ENCODE measurements at regions not wholly inside any gene's neighbourhood (a gene's known extent, or its start where the extent isn't known, plus 50 kb on each side); places are given as distances from the start of the nearest gene placed in this dataset.

GRCh38 chr20:48482790-48483189, 345.0 kb downstream of the PREX1 start (continued):
- TF ChIP-seq HDGF (IDR thresholded peaks at IDR 0.05) (no peak), FOS (IDR thresholded peaks at IDR 0.05; ENCODE audit: borderline replicate concordance, extremely low read depth, insufficient read length) (no peak), CREB1 (IDR thresholded peaks at IDR 0.05; ENCODE audit: low read depth) (no peak), RFX5 (IDR thresholded peaks at IDR 0.05; ENCODE audit: low read depth, low read length) (no peak), ZSCAN29 (IDR thresholded peaks at IDR 0.05) (no peak), FOXK2 (IDR thresholded peaks at IDR 0.05) (no peak), NRF1 (conservative IDR thresholded peaks at IDR 0.05; ENCODE audit: low read depth, low read length) (no peak), CHD4 (IDR thresholded peaks at IDR 0.05) (no peak), MEF2A (IDR thresholded peaks at IDR 0.05; ENCODE audit: insufficient read depth, low read depth, low read length) (0 out of 2 replicates have a peak, but pooled peaks have one; percentile 20), SREBF1 (IDR thresholded peaks at IDR 0.05; ENCODE audit: low read length) (no peak), ASH2L (IDR thresholded peaks at IDR 0.05; ENCODE audit: borderline replicate concordance, low read depth) (no peak), MXI1 (IDR thresholded peaks at IDR 0.05; ENCODE audit: low read depth, low read length) (no peak), NFIC (IDR thresholded peaks at IDR 0.05; ENCODE audit: low read depth, low read length) (peak; percentile 51; the same call in 1 of the 2 replicates), TCF3 (IDR thresholded peaks at IDR 0.05; ENCODE audit: borderline replicate concordance, insufficient read depth, low read depth, low read length) (no peak), MTA3 (IDR thresholded peaks at IDR 0.05; ENCODE audit: borderline replicate concordance, low read length) (no peak), WRNIP1 (IDR thresholded peaks at IDR 0.05; ENCODE audit: borderline replicate concordance, low read depth, low read length) (no peak), POLR2AphosphoS5 (IDR thresholded peaks at IDR 0.05; ENCODE audit: low read length) (no peak), KDM1A (IDR thresholded peaks at IDR 0.05; ENCODE audit: borderline replicate concordance) (no peak), FOXM1 (IDR thresholded peaks at IDR 0.05; ENCODE audit: low read depth, low read length) (no peak; the same call in 1 of the 2 replicates), IKZF1 (conservative IDR thresholded peaks at IDR 0.05) (peak; percentile 40), NFYA (IDR thresholded peaks at IDR 0.05; ENCODE audit: borderline replicate concordance, low read depth, low read length) (no peak), CHD1 (IDR thresholded peaks at IDR 0.05; ENCODE audit: low read depth, low read length) (no peak), SIX5 (IDR thresholded peaks at IDR 0.05; ENCODE audit: low read depth, low read length, severe bottlenecking) (no peak), NR2C2 (IDR thresholded peaks at IDR 0.05; ENCODE audit: borderline replicate concordance, control insufficient read depth, insufficient read length, low read depth) (no peak), CREM (IDR thresholded peaks at IDR 0.05; ENCODE audit: low read depth) (peak; percentile 44; the same call in 1 of the 2 replicates), ATF7 (IDR thresholded peaks at IDR 0.05; ENCODE audit: low read depth) (no peak), NR2C1 (IDR thresholded peaks at IDR 0.05) (no peak), NFXL1 (IDR thresholded peaks at IDR 0.05; ENCODE audit: borderline replicate concordance) (no peak), SMAD1 (IDR thresholded peaks at IDR 0.05; ENCODE audit: low read depth, partially characterized antibody) (no peak)
- TF ChIP-seq, protein P1, sequence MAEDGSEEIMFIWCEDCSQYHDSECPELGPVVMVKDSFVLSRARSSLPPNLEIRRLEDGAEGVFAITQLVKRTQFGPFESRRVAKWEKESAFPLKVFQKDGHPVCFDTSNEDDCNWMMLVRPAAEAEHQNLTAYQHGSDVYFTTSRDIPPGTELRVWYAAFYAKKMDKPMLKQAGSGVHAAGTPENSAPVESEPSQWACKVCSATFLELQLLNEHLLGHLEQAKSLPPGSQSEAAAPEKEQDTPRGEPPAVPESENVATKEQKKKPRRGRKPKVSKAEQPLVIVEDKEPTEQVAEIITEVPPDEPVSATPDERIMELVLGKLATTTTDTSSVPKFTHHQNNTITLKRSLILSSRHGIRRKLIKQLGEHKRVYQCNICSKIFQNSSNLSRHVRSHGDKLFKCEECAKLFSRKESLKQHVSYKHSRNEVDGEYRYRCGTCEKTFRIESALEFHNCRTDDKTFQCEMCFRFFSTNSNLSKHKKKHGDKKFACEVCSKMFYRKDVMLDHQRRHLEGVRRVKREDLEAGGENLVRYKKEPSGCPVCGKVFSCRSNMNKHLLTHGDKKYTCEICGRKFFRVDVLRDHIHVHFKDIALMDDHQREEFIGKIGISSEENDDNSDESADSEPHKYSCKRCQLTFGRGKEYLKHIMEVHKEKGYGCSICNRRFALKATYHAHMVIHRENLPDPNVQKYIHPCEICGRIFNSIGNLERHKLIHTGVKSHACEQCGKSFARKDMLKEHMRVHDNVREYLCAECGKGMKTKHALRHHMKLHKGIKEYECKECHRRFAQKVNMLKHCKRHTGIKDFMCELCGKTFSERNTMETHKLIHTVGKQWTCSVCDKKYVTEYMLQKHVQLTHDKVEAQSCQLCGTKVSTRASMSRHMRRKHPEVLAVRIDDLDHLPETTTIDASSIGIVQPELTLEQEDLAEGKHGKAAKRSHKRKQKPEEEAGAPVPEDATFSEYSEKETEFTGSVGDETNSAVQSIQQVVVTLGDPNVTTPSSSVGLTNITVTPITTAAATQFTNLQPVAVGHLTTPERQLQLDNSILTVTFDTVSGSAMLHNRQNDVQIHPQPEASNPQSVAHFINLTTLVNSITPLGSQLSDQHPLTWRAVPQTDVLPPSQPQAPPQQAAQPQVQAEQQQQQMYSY (CRISPR knock-in tag; IDR thresholded peaks at IDR 0.05) = no peak
- TF ChIP-seq, protein P2, sequence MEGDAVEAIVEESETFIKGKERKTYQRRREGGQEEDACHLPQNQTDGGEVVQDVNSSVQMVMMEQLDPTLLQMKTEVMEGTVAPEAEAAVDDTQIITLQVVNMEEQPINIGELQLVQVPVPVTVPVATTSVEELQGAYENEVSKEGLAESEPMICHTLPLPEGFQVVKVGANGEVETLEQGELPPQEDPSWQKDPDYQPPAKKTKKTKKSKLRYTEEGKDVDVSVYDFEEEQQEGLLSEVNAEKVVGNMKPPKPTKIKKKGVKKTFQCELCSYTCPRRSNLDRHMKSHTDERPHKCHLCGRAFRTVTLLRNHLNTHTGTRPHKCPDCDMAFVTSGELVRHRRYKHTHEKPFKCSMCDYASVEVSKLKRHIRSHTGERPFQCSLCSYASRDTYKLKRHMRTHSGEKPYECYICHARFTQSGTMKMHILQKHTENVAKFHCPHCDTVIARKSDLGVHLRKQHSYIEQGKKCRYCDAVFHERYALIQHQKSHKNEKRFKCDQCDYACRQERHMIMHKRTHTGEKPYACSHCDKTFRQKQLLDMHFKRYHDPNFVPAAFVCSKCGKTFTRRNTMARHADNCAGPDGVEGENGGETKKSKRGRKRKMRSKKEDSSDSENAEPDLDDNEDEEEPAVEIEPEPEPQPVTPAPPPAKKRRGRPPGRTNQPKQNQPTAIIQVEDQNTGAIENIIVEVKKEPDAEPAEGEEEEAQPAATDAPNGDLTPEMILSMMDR (IDR thresholded peaks at IDR 0.05 in 2 of 3, conservative IDR thresholded peaks at IDR 0.05 in 1 of 3; ENCODE audit: control insufficient read depth in 2 of 3, extremely low read depth in 1 of 3, insufficient read depth in 1 of 3, low read depth in 3 of 3, low read length in 3 of 3) = no peak
